ENCODE measurements at regions not wholly inside any gene's neighbourhood (a gene's known extent, or its start where the extent isn't known, plus 50 kb on each side); places are given as distances from the start of the nearest gene placed in this dataset.

DNA sequence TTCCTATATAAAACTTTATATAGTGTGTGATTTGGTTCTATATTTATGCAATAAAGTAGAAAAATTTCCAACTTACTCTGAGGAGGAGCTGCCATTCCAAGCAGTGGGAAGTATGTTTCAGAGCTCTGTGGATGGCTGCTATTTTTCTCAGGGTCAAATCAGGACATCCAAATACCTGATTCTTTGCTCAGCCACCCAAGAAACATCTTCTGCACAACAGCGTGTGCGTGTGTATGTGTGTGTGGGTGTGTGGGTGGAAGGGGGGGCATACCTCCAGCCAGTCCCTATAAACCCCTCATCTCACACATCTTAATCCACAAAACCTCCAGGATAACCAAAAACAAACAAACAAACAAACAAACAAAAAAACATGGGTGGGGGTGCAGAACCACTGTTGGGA lies 66.3 kb upstream of the EMX2 start:
- in situ Hi-C loops (cut with HindIII; ENCODE audit: low pct_unique_long_range_greater_than_20kb, low sequenced_read_pairs): no loop called here
- CTCF ChIA-PET: interaction anchor here (0.7 kb wide), 1 partner anchor 266 kb away, joined by 3 read pairs; no protein-coding TSS in a partner anchor

DNA sequence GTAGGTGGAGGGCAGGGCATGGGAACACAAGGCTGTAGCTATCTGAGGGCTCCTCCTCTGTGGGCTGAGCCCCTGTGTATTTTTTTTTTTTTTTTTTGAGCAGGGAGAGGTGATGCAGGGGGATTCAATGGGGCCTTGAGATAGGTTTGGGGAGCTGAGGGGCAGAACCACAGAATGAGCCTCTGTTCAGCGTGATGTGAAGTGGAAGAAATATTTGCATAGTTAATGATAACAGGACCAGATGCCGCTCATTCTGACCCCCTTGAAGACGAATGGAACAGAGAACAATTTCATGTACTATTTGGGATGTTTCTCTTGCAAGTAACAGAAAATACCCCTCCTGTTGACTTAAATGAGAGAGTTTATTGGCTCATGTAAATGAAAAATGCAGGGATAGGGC lies 69.7 kb upstream of the EMX2 start:
- no peak for DNase-seq (ENCODE audit: low read depth, low spot score)
- POLR2A ChIA-PET: no interaction called here
- CTCF ChIA-PET: no interaction called here

More for the DNA sequence above, 66.3 kb upstream of the EMX2 start:
- H3K4me1 ChIP-seq (ENCODE audit: control insufficient read depth, insufficient read depth, low read length): no peaks in the 10 kb centered on the region
- H3K36me3 ChIP-seq (ENCODE audit: control insufficient read depth, insufficient read depth, low read length): no peaks in the 10 kb centered on the region
- H3K9me3 ChIP-seq (ENCODE audit: control insufficient read depth, insufficient read depth, low read depth, low read length): no peaks in the 10 kb centered on the region
- no TSS peak for BruUV-seq (replicated peaks)
- intact Hi-C loops (cut with micrococcal nuclease; ENCODE audit: unreplicated experiment): no loop called here
- POLR2A ChIA-PET: no interaction called here
- H3K27ac ChIP-seq (ENCODE audit: low read length): no peak overlapping the region
- H3K4me3 ChIP-seq (ENCODE audit: low read depth in 2 of 2, low read length in 2 of 2): no peak overlapping the region
- no peak for ATAC-seq
- DNase-seq (ENCODE audit: low read depth, low spot score): no peak
- TF ChIP-seq POLR2AphosphoS5 (IDR thresholded peaks at IDR 0.05; ENCODE audit: low read depth, low read length): no peak
- TF ChIP-seq, protein P1, sequence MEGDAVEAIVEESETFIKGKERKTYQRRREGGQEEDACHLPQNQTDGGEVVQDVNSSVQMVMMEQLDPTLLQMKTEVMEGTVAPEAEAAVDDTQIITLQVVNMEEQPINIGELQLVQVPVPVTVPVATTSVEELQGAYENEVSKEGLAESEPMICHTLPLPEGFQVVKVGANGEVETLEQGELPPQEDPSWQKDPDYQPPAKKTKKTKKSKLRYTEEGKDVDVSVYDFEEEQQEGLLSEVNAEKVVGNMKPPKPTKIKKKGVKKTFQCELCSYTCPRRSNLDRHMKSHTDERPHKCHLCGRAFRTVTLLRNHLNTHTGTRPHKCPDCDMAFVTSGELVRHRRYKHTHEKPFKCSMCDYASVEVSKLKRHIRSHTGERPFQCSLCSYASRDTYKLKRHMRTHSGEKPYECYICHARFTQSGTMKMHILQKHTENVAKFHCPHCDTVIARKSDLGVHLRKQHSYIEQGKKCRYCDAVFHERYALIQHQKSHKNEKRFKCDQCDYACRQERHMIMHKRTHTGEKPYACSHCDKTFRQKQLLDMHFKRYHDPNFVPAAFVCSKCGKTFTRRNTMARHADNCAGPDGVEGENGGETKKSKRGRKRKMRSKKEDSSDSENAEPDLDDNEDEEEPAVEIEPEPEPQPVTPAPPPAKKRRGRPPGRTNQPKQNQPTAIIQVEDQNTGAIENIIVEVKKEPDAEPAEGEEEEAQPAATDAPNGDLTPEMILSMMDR (IDR thresholded peaks at IDR 0.05): no peak
- TF ChIP-seq, protein P2, sequence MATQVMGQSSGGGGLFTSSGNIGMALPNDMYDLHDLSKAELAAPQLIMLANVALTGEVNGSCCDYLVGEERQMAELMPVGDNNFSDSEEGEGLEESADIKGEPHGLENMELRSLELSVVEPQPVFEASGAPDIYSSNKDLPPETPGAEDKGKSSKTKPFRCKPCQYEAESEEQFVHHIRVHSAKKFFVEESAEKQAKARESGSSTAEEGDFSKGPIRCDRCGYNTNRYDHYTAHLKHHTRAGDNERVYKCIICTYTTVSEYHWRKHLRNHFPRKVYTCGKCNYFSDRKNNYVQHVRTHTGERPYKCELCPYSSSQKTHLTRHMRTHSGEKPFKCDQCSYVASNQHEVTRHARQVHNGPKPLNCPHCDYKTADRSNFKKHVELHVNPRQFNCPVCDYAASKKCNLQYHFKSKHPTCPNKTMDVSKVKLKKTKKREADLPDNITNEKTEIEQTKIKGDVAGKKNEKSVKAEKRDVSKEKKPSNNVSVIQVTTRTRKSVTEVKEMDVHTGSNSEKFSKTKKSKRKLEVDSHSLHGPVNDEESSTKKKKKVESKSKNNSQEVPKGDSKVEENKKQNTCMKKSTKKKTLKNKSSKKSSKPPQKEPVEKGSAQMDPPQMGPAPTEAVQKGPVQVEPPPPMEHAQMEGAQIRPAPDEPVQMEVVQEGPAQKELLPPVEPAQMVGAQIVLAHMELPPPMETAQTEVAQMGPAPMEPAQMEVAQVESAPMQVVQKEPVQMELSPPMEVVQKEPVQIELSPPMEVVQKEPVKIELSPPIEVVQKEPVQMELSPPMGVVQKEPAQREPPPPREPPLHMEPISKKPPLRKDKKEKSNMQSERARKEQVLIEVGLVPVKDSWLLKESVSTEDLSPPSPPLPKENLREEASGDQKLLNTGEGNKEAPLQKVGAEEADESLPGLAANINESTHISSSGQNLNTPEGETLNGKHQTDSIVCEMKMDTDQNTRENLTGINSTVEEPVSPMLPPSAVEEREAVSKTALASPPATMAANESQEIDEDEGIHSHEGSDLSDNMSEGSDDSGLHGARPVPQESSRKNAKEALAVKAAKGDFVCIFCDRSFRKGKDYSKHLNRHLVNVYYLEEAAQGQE (IDR thresholded peaks at IDR 0.05; ENCODE audit: insufficient read depth in 1 of 2, low read depth in 2 of 2, low read length in 1 of 2): no peak
- TF ChIP-seq TCF7L2 (IDR thresholded peaks at IDR 0.05; ENCODE audit: low read depth, low read length): no peak
- peaks cover 7% of the 10 kb centered on the region; the same call in 1 of the 2 replicates for H3K27me3 ChIP-seq (ENCODE audit: control insufficient read depth, insufficient read depth, low read length)

DNA sequence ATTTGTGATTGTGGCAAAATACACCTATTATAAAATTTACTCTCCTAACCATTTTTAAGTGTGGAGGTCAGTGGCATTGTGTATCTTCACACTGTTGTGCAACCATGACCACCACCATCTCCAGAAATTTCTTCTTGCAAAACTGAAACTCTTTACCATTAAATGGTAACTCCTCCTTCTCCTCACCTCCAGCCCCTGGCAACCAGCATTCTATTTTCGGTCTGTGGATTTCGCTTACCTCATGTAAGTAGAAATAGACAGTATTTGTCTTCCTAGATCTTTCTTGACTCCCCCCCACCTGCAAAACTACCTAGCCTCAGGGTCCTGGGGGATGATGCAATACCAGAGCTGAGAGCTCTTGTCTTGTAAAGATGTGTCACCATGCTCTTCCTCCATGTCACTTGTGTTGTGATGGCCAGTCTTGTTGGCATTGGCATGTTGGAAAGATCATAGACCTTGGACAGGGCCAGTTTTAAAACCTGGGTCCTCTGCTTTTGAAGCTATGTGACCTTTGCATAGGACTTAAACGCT lies 71.1 kb upstream of the EMX2 start:
- Histone ChIP-seq H3K27ac (ENCODE audit: low read length) (no peak overlapping the region), H3K9me3 (ENCODE audit: control insufficient read depth, insufficient read depth, low read depth, low read length) (no peaks in the 10 kb centered on the region), H3K36me3 (ENCODE audit: control insufficient read depth, insufficient read depth, low read length) (no peaks in the 10 kb centered on the region), H3K4me1 (ENCODE audit: control insufficient read depth, insufficient read depth, low read length) (no peaks in the 10 kb centered on the region), H3K4me3 (ENCODE audit: low read depth in 2 of 2, low read length in 2 of 2) (no peak overlapping the region), H3K27me3 (ENCODE audit: control insufficient read depth, insufficient read depth, low read length) (peaks cover 7% of the 10 kb centered on the region)
- in situ Hi-C loops (cut with HindIII; ENCODE audit: low pct_unique_long_range_greater_than_20kb, low sequenced_read_pairs) (no loop called here), intact Hi-C loops (cut with micrococcal nuclease; ENCODE audit: unreplicated experiment) (no loop called here)
- CTCF ChIA-PET: no interaction called here
- ATAC-seq (no peak), DNase-seq (ENCODE audit: low read depth, low spot score) (no peak)
- TF ChIP-seq POLR2AphosphoS5 (IDR thresholded peaks at IDR 0.05; ENCODE audit: low read depth, low read length) (no peak), SIN3A (IDR thresholded peaks at IDR 0.05; ENCODE audit: borderline replicate concordance, insufficient read depth, low read depth, low read length) (no peak), TCF7L2 (IDR thresholded peaks at IDR 0.05; ENCODE audit: low read depth, low read length) (no peak)
- TF ChIP-seq, protein P1 (IDR thresholded peaks at IDR 0.05): no peak
- TF ChIP-seq, protein P2 (IDR thresholded peaks at IDR 0.05; ENCODE audit: insufficient read depth in 1 of 2, low read depth in 2 of 2, low read length in 1 of 2): no peak
- POLR2A ChIA-PET: interaction anchor here (0.7 kb wide), 2 partner anchors 20 to 69 kb away, joined by 8 to 10 read pairs; no protein-coding TSS in a partner anchor
- no TSS peak for BruUV-seq (replicated peaks)

More for the DNA sequence above, 69.7 kb upstream of the EMX2 start:
- peaks cover 7% of the 10 kb centered on the region for H3K27me3 ChIP-seq (ENCODE audit: control insufficient read depth, insufficient read depth, low read length)
- in situ Hi-C loops (cut with HindIII; ENCODE audit: low pct_unique_long_range_greater_than_20kb, low sequenced_read_pairs) (no loop called here), intact Hi-C loops (cut with micrococcal nuclease; ENCODE audit: unreplicated experiment) (no loop called here)
- H3K36me3 ChIP-seq (ENCODE audit: control insufficient read depth, insufficient read depth, low read length): no peaks in the 10 kb centered on the region
- no peaks in the 10 kb centered on the region for H3K4me1 ChIP-seq (ENCODE audit: control insufficient read depth, insufficient read depth, low read length)
- H3K27ac ChIP-seq (ENCODE audit: low read length): no peak overlapping the region
- ATAC-seq: no peak
- no peak overlapping the region for H3K4me3 ChIP-seq (ENCODE audit: low read depth in 2 of 2, low read length in 2 of 2)
- H3K9me3 ChIP-seq (ENCODE audit: control insufficient read depth, insufficient read depth, low read depth, low read length): no peaks in the 10 kb centered on the region
- TF ChIP-seq TCF7L2 (IDR thresholded peaks at IDR 0.05; ENCODE audit: low read depth, low read length): no peak
- TF ChIP-seq SIN3A (IDR thresholded peaks at IDR 0.05; ENCODE audit: borderline replicate concordance, insufficient read depth, low read depth, low read length): no peak
- BruUV-seq (replicated peaks): no TSS peak
